C4-2B (cell line): ENCODE measurements at regions not wholly inside any gene's neighbourhood (a gene's known extent, or its start where the extent isn't known, plus 50 kb on each side); places are given as distances from the start of the nearest gene placed in this dataset.

Experiments
- CTCF ChIP-seq: fragments of 450-650 bp; conservative IDR thresholded peaks from 2 replicates; pipeline ENCODE4 v1.5.1; 2017; ENCODE audit warnings: mild to moderate bottlenecking
- ZFX ChIP-seq: fragments of 450-650 bp; IDR thresholded peaks from 2 replicates; pipeline ENCODE4 v1.6.1; 2017

- no peak for TF ChIP-seq CTCF
- no peak for TF ChIP-seq ZFX
Measured at GRCh38 chr7:10780400-10780747, 193.3 kb upstream of the PHF14 start.
